SK-N-SH (cell line): ENCODE measurements at regions not wholly inside any gene's neighbourhood (a gene's known extent, or its start where the extent isn't known, plus 50 kb on each side); places are given as distances from the start of the nearest gene placed in this dataset.

Experiments
- CTCF ChIA-PET: fragments of 300-600, 350-600 bp; formaldehyde crosslinking; extraction: SDS; loops from one replicate; lab custom pipeline; 2021; lab: Yijun Ruan, JAX
- POLR2A ChIA-PET: fragments of 350-600 bp; sonication (Branson Sonifier 250); formaldehyde crosslinking; extraction: SDS; loops from one replicate; lab custom pipeline; 2020; ENCODE audit warnings: antibody characterized with exemption, inconsistent platforms; lab: Yijun Ruan, JAX
- DNase-seq: peaks from one replicate; pipeline ENCODE4 v3.0.0; 2012
- H2AFZ ChIP-seq: fragments of 200-600 bp; sonication (generic); 2 replicates; pipeline ENCODE4 v1.8.1; 2016; ENCODE audit warnings: antibody characterized with exemption, mild to moderate bottlenecking, low read depth
- H3F3A ChIP-seq: fragments of 200-600 bp; sonication (generic); replicated peaks from 2 replicates; pipeline ENCODE3; 2016; ENCODE audit warnings: antibody characterized with exemption, mild to moderate bottlenecking; ENCODE audit not compliant: insufficient read depth
- H3K27ac ChIP-seq, 2 experiments: fragments of 200-500 bp in 1 of 2; fragments of 200-600 bp in 1 of 2; sonication (Bioruptor generic) in 1 of 2; sonication (generic), shearing (Covaris generic) in 1 of 2; 2 replicates each; pipeline versions ENCODE4 v1.5.1 to v1.6.1; 2014 to 2016; ENCODE audit warnings: low read depth in 2 of 2, inconsistent platforms in 1 of 2, low read length in 1 of 2, mild to moderate bottlenecking in 1 of 2, mixed read lengths in 1 of 2
- H3K27me3 ChIP-seq: fragments of 200-600 bp; sonication (generic), shearing (Covaris generic); 2 replicates; pipeline ENCODE4 v1.6.1; 2016; ENCODE audit warnings: mixed run types; ENCODE audit not compliant: insufficient read depth
- H3K36me3 ChIP-seq, 2 experiments: fragments of 200-500 bp in 1 of 2; fragments of 200-600 bp in 1 of 2; sonication (Bioruptor generic) in 1 of 2; sonication (generic) in 1 of 2; replicated peaks in 1 of 2; 2 replicates each; pipeline versions ENCODE3 to v1.5.1; 2014 to 2016; ENCODE audit warnings: low read length in 1 of 2, mild to moderate bottlenecking in 1 of 2; ENCODE audit not compliant: insufficient read depth in 2 of 2, control insufficient read depth in 1 of 2
- H3K4me1 ChIP-seq, 2 experiments: fragments of 200-500 bp in 1 of 2; fragments of 200-600 bp in 1 of 2; sonication (Bioruptor generic) in 1 of 2; sonication (generic), shearing (Covaris generic) in 1 of 2; 2 replicates each; pipeline versions ENCODE4 v1.5.1 to v1.6.1; 2014 to 2016; ENCODE audit warnings: low read depth in 1 of 2, low read length in 1 of 2, mixed run types in 1 of 2; ENCODE audit not compliant: insufficient read depth in 2 of 2, control insufficient read depth in 1 of 2
- H3K4me2 ChIP-seq: fragments of 200-600 bp; sonication (generic), shearing (Covaris generic); 2 replicates; pipeline ENCODE4 v1.6.1; 2017; ENCODE audit warnings: mixed run types
- H3K4me3 ChIP-seq, 2 experiments: fragments of 200-500 bp in 1 of 2; fragments of 200-600 bp in 1 of 2; sonication (Bioruptor generic) in 1 of 2; sonication (generic), shearing (Covaris generic) in 1 of 2; 2 replicates each; pipeline versions ENCODE4 v1.5.1 to v1.8.1; 2014 to 2016; ENCODE audit warnings: low read depth in 2 of 2, inconsistent platforms in 1 of 2, low read length in 1 of 2, mild to moderate bottlenecking in 1 of 2, mixed read lengths in 1 of 2, moderate library complexity in 1 of 2
- H3K79me2 ChIP-seq: fragments of 200-600 bp; sonication (generic); 2 replicates; pipeline ENCODE4 v1.8.1; 2017; ENCODE audit warnings: mild to moderate bottlenecking; ENCODE audit not compliant: insufficient read depth
- H3K9ac ChIP-seq: fragments of 200-600 bp; sonication (generic); 2 replicates; pipeline ENCODE4 v1.6.1; 2017; ENCODE audit warnings: mixed run types
- H3K9me2 ChIP-seq: fragments of 200-600 bp; sonication (generic); 2 replicates; pipeline ENCODE4 v1.6.1; 2017; ENCODE audit warnings: mixed run types
- H3K9me3 ChIP-seq: fragments of 200-600 bp; sonication (generic); 2 replicates; pipeline ENCODE4 v1.6.1; 2017; ENCODE audit warnings: mixed run types, mild to moderate bottlenecking, moderate library complexity
- H4K20me1 ChIP-seq: fragments of 200-600 bp; sonication (generic); 2 replicates; pipeline ENCODE4 v1.6.1; 2017; ENCODE audit warnings: mild to moderate bottlenecking, mixed run types; ENCODE audit not compliant: insufficient read depth
- EP300 ChIP-seq, 2 experiments: IDR thresholded peaks; 2 replicates each; pipeline versions ENCODE4 v1.4.0 to v1.6.1; 2012; ENCODE audit warnings: borderline replicate concordance in 1 of 2, low read depth in 1 of 2, low read length in 1 of 2
- EZH2phosphoT487 ChIP-seq: fragments of 200-600 bp; sonication (generic); IDR thresholded peaks from 2 replicates; pipeline ENCODE4 v1.6.1; 2017; ENCODE audit warnings: low read depth, mixed run types, mild to moderate bottlenecking, antibody characterized with exemption, moderate library complexity, borderline replicate concordance
- FOSL2 ChIP-seq: IDR thresholded peaks from 2 replicates; pipeline ENCODE4 v1.4.0; 2012; ENCODE audit warnings: low read depth, mild to moderate bottlenecking, moderate library complexity, borderline replicate concordance
- FOXJ3 ChIP-seq: sonication (generic); formaldehyde crosslinking; IDR thresholded peaks from 2 replicates; pipeline ENCODE4 v1.5.1; 2020; ENCODE audit warnings: mild to moderate bottlenecking, missing genetic modification reagents
- FOXM1 ChIP-seq: IDR thresholded peaks from 2 replicates; pipeline ENCODE4 v1.4.0; 2012; ENCODE audit warnings: low read depth, mild to moderate bottlenecking
- GABPA ChIP-seq: IDR thresholded peaks from 2 replicates; pipeline ENCODE4 v1.4.0; 2012; ENCODE audit warnings: low read depth, mild to moderate bottlenecking
- GATA2 ChIP-seq: sonication (generic); formaldehyde crosslinking; IDR thresholded peaks from 2 replicates; pipeline ENCODE4 v1.5.0; 2020; ENCODE audit warnings: mild to moderate bottlenecking, missing genetic modification reagents
- IRF3 ChIP-seq: fragments of 150-350 bp; IDR thresholded peaks from 2 replicates; pipeline ENCODE4 v1.6.1; 2016; ENCODE audit warnings: mild to moderate bottlenecking, low read depth, low read length
- JUND ChIP-seq: IDR thresholded peaks from 2 replicates; pipeline ENCODE4 v1.4.0; 2012
- MAX ChIP-seq: IDR thresholded peaks from 2 replicates; pipeline ENCODE4 v1.4.0; 2012; ENCODE audit warnings: low read depth
- NRF1 ChIP-seq: IDR thresholded peaks from 2 replicates; pipeline ENCODE4 v1.6.1; 2012; ENCODE audit warnings: low read depth, mild to moderate bottlenecking, low read length
- RAD21 ChIP-seq: IDR thresholded peaks from 2 replicates; pipeline ENCODE4 v1.6.1; 2012; ENCODE audit warnings: mild to moderate bottlenecking, low read length
- RCOR1 ChIP-seq: fragments of 150-350 bp; IDR thresholded peaks from 2 replicates; pipeline ENCODE4 v1.6.1; 2017; ENCODE audit warnings: antibody characterized with exemption, low read length
- RFX5 ChIP-seq: IDR thresholded peaks from 2 replicates; pipeline ENCODE4 v1.6.1; 2012; ENCODE audit warnings: mild to moderate bottlenecking, improper control_type of control experiment, low read length
- RXRA ChIP-seq: IDR thresholded peaks from 2 replicates; pipeline ENCODE4 v1.4.0; 2012; ENCODE audit warnings: low read depth, mild to moderate bottlenecking, borderline replicate concordance
- TAF1 ChIP-seq: IDR thresholded peaks from 2 replicates; pipeline ENCODE4 v1.6.1; 2012; ENCODE audit warnings: low read depth, mild to moderate bottlenecking, low read length, moderate library complexity, borderline replicate concordance
- YY1 ChIP-seq: IDR thresholded peaks from 2 replicates; pipeline ENCODE4 v1.4.0; 2012; ENCODE audit warnings: low read depth, mild to moderate bottlenecking
- WGBS: methylation state at CpG from one replicate; pipeline ENCODE4 v1.1.6; 2017; ENCODE audit warnings: low lambda C conversion rate; 5-methylcytosine and 5-hydroxymethylcytosine counted together
- TF ChIP-seq, protein P1 (sequence below): IDR thresholded peaks from 2 replicates; pipeline ENCODE4 v1.6.1; 2012; ENCODE audit warnings: mild to moderate bottlenecking, low read depth, low read length, moderate library complexity
- TF ChIP-seq, protein P2 (sequence below): fragments of 150-350 bp; IDR thresholded peaks from 2 replicates; pipeline ENCODE4 v1.6.1; 2017; ENCODE audit warnings: antibody characterized with exemption, low read length, low read depth, borderline replicate concordance
- TF ChIP-seq, protein P3 (sequence below): fragments of 200-600 bp; sonication (generic); IDR thresholded peaks from 2 replicates; pipeline ENCODE4 v1.6.1; 2017; ENCODE audit warnings: antibody characterized with exemption, mild to moderate bottlenecking, moderate library complexity

GRCh38 chr7:71005109-71005508 is 126.8 kb upstream of the GALNT17 start (continued):
- TF ChIP-seq YY1 = no peak
- no peak for TF ChIP-seq MAX

- no peak for DNase-seq
- H3F3A ChIP-seq = no peaks in the 10 kb centered on the region
- H3K36me3 ChIP-seq = no peaks in the 10 kb centered on the region
- no peak overlapping the region for H3K9ac ChIP-seq
- H3K4me3 ChIP-seq = no peak overlapping the region
- TF ChIP-seq IRF3 (no peak), GATA2 (CRISPR knock-in tag) (no peak), RAD21 (no peak), GABPA (no peak), TAF1 (no peak), EP300 (IDR thresholded peaks at IDR 0.05; ENCODE audit: borderline replicate concordance in 1 of 2, low read depth in 1 of 2, low read length in 1 of 2) (no peak), FOSL2 (no peak), EZH2phosphoT487 (no peak), JUND (no peak), FOXM1 (no peak), RCOR1 (no peak), RXRA (no peak), RFX5 (no peak), FOXJ3 (no peak), NRF1 (no peak), YY1 (no peak)
- TF ChIP-seq, protein P1, sequence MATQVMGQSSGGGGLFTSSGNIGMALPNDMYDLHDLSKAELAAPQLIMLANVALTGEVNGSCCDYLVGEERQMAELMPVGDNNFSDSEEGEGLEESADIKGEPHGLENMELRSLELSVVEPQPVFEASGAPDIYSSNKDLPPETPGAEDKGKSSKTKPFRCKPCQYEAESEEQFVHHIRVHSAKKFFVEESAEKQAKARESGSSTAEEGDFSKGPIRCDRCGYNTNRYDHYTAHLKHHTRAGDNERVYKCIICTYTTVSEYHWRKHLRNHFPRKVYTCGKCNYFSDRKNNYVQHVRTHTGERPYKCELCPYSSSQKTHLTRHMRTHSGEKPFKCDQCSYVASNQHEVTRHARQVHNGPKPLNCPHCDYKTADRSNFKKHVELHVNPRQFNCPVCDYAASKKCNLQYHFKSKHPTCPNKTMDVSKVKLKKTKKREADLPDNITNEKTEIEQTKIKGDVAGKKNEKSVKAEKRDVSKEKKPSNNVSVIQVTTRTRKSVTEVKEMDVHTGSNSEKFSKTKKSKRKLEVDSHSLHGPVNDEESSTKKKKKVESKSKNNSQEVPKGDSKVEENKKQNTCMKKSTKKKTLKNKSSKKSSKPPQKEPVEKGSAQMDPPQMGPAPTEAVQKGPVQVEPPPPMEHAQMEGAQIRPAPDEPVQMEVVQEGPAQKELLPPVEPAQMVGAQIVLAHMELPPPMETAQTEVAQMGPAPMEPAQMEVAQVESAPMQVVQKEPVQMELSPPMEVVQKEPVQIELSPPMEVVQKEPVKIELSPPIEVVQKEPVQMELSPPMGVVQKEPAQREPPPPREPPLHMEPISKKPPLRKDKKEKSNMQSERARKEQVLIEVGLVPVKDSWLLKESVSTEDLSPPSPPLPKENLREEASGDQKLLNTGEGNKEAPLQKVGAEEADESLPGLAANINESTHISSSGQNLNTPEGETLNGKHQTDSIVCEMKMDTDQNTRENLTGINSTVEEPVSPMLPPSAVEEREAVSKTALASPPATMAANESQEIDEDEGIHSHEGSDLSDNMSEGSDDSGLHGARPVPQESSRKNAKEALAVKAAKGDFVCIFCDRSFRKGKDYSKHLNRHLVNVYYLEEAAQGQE = no peak
- TF ChIP-seq, protein P2, sequence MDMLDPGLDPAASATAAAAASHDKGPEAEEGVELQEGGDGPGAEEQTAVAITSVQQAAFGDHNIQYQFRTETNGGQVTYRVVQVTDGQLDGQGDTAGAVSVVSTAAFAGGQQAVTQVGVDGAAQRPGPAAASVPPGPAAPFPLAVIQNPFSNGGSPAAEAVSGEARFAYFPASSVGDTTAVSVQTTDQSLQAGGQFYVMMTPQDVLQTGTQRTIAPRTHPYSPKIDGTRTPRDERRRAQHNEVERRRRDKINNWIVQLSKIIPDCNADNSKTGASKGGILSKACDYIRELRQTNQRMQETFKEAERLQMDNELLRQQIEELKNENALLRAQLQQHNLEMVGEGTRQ = no peak
- TF ChIP-seq, protein P3, sequence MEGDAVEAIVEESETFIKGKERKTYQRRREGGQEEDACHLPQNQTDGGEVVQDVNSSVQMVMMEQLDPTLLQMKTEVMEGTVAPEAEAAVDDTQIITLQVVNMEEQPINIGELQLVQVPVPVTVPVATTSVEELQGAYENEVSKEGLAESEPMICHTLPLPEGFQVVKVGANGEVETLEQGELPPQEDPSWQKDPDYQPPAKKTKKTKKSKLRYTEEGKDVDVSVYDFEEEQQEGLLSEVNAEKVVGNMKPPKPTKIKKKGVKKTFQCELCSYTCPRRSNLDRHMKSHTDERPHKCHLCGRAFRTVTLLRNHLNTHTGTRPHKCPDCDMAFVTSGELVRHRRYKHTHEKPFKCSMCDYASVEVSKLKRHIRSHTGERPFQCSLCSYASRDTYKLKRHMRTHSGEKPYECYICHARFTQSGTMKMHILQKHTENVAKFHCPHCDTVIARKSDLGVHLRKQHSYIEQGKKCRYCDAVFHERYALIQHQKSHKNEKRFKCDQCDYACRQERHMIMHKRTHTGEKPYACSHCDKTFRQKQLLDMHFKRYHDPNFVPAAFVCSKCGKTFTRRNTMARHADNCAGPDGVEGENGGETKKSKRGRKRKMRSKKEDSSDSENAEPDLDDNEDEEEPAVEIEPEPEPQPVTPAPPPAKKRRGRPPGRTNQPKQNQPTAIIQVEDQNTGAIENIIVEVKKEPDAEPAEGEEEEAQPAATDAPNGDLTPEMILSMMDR = no peak
- H4K20me1 ChIP-seq = no peaks in the 10 kb centered on the region
- H2AFZ ChIP-seq = no peak overlapping the region
- no peak overlapping the region for H3K27ac ChIP-seq
- H3K4me2 ChIP-seq = no peak overlapping the region
- no peaks in the 10 kb centered on the region for H3K9me3 ChIP-seq
- 13% methylated on average over 3 of the region's 3 CpGs for WGBS
- ChIA-PET CTCF (no interaction called here), POLR2A (no interaction called here)
- H3K9me2 ChIP-seq = no peaks in the 10 kb centered on the region
- H3K27me3 ChIP-seq = no peaks in the 10 kb centered on the region
- no peaks in the 10 kb centered on the region for H3K79me2 ChIP-seq
- H3K4me1 ChIP-seq = no peaks in the 10 kb centered on the region
These were observed 122.3 kb upstream of the GALNT17 start for GRCh38 chr7:71009636-71010035.
